ENCODE measurements at regions not wholly inside any gene's neighbourhood (a gene's known extent, or its start where the extent isn't known, plus 50 kb on each side); places are given as distances from the start of the nearest gene placed in this dataset.

DNA sequence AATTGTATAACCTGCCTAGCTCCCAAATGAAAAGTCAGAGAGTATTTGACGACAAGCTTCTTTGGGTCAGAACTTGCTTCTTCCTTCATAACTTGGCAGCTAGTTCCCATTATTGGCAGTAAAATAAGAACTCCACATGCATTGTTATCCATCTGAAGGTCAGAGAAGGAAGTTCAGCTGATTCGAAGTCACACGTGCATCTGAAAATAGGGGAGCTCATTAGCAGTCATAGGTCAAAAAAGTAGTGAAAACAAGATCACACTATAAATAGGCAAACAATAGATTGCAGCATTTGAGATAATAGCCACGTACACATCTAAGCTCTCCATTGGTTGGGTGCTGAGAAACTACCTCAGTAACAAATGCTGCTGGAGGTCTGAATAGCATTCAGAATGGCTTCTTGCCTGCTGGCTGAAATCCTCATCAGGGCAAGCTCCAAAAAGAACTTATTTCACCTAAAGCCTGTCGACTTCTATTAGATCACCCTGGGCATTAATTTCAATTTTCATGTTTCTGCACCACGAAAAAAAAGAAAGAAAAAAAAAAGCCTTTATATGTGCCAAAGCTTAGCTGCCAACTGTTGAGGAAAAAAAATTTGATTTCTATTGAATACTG lies 1492.9 kb upstream of the CELF4 start:
- no peak for DNase-seq

DNA sequence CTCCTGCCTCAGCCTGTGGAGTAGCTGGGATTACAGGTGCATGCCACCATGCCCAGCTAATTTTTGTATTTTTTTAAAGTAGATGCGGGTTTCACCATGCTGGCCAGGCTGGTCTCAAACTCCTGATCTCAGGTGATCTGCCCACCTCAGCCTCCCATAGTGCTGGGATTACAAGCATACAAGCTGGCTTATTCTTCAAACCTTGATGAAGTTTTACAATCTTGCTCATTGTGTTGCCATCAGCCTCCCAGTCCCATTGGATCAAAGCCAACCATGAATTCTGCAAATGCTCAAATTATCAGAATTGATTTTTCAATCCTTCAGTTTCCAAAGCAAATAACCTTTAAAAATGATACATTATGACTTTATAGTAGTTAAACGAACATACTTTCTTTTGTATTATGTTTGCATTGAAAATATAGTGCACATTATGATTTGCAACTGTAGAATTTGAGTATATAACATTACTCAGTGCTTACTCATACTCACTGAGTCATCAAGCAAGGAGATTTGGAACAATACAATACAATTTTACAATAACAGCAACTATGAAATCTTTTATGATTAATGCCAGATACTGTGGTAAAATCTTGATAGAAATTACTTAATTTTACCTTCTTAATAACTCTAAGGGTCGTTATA lies 1491.9 kb upstream of the CELF4 start:
- no peak for DNase-seq

- DNase-seq, result no peak
These were observed 1488.0 kb upstream of the CELF4 start for GRCh38 chr18:39053571-39053970.

GRCh38 chr18:39051013-39051412 lies 1485.4 kb upstream of the CELF4 start:
- DNase-seq, result no peak

DNA sequence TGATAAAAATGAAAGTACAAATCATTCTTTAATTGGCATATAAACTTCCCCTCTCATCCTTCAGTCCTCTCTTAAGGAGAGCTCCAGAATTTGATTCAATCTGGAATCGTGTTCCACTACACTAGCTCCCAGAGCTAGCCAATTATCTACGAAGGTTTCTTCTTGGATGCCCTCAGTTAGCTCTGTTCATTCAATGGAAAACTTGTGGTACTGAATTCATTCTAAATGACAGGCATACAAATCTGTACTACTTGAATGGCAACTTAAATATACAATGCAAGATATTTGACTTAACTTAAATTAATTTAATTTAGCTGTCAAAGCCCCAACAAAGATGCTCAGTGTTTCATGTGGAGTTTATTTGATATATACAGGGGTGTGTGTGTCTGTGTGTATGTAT lies 1474.2 kb upstream of the CELF4 start:
- DNase-seq, result no peak

- no peak for DNase-seq
These were observed 1472.3 kb upstream of the CELF4 start for GRCh38 chr18:39037925-39038324.

DNA sequence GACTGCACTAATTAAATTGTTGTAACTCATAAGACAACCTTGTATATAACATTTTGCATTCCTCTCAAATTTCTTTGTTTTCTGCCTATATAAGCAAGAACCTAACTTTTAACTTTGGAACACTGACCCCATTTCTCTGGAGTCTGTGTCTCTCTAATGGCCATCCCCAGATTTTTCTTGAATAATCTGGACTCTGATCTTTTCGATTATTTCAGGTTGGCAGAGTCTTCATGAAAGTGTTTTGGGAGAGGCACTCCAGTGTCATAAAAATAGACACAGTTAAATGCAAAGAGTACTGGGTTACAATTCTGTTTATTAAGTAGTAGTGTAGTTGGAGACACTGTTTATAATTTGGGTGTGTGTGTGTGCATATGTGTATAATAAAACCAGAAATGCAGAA lies 1467.7 kb upstream of the CELF4 start:
- DNase-seq, result no peak

DNA sequence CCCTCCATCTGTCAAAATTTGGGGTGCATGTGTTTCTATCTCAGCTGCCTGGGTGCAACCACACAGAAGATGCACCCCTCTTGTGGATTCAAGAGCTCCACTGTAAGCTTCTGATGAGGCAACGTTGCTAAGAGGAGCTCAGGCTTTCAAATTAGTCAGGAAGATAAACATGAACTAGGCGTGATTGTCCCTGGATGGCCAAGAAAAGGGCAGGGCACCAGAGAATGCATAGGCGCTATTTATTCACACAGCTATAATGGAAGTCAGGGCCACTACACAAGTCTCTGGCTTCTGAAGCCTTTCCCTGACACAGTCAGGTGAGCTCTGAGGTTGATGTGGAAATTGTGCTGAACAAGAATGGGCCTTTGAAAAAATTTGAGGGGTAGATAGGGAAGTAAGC lies 1466.0 kb upstream of the CELF4 start:
- no peak for DNase-seq

GRCh38 chr18:39030124-39030655 lies 1464.6 kb upstream of the CELF4 start:
- no peak for DNase-seq

DNA sequence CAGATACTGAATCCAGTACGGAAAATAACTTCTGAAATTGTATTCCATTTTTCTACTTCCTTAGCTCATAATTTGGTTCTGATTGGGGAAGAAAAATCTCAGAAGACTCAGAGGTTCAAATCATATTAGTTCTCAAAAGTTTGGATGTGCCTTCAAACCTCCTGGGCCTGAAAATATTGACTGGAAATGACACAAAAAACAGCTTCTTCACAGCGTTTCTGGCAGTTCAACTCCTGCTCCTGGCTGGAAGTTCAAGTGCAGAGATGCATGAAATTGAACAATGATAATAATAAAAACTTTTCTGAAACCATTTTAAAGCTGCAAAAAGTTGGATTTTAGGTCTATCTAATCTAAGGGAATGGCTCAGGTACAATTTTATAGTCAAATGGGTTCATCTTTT lies 1459.9 kb upstream of the CELF4 start:
- no peak for DNase-seq

- DNase-seq, result no peak
These were observed 1454.4 kb upstream of the CELF4 start for GRCh38 chr18:39019989-39020388.

- DNase-seq, result no peak
These were observed 1441.7 kb upstream of the CELF4 start for GRCh38 chr18:39007031-39007902.

DNA sequence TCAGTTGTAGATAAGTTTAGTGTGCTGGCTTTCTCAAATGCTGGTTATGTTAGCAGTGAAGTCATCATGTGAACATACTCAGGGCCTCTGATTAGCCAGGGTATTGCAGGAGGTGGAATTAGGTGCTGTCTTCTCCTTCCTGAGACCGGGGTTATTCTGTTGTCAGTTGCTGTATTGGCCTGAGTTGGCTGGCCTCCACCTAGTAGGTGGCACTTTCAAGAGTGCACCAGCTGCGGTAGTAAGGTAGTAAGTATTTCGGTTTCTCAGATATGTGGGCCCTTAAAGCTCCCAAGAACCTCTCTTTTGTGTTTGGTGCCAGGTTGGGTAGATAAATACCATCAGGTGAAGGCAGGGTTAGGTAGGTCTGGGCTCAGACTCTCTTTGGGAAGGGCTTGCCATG lies 1430.5 kb upstream of the CELF4 start:
- no peak for DNase-seq

- no peak for DNase-seq
These were observed 1427.7 kb upstream of the CELF4 start for GRCh38 chr18:38993342-38993741.

DNA sequence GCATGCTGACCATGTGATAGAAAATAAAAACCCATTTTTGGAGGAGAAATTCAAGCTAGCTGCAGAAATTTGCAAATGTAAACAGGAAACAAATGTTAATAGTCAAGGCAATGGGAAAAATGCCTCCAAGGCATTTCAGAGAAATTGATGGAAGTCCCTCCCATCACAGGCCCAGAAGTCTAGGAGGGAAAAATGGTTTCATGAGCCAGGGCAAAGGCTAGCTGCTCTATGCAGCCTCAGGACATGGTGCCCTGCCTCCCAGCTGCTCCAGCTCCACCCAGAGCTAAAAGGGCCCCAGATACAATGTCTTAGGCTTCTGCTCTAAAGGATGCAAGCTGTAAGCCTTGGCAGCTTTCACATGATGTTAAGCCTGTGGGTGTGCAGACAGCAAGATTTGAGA lies 1419.4 kb upstream of the CELF4 start:
- no peak for DNase-seq

GRCh38 chr18:38982072-38982471 lies 1416.5 kb upstream of the CELF4 start:
- DNase-seq, result no peak

- no peak for DNase-seq
These were observed 1415.8 kb upstream of the CELF4 start for GRCh38 chr18:38981389-38981788.

- no peak for DNase-seq
These were observed 1414.8 kb upstream of the CELF4 start for GRCh38 chr18:38980420-38980819.

- DNase-seq, result no peak
These were observed 1407.0 kb upstream of the CELF4 start for GRCh38 chr18:38972571-38972970.

GRCh38 chr18:38971881-38972280 lies 1406.3 kb upstream of the CELF4 start:
- DNase-seq, result no peak

GRCh38 chr18:38966841-38967240 lies 1401.2 kb upstream of the CELF4 start:
- DNase-seq, result no peak

DNA sequence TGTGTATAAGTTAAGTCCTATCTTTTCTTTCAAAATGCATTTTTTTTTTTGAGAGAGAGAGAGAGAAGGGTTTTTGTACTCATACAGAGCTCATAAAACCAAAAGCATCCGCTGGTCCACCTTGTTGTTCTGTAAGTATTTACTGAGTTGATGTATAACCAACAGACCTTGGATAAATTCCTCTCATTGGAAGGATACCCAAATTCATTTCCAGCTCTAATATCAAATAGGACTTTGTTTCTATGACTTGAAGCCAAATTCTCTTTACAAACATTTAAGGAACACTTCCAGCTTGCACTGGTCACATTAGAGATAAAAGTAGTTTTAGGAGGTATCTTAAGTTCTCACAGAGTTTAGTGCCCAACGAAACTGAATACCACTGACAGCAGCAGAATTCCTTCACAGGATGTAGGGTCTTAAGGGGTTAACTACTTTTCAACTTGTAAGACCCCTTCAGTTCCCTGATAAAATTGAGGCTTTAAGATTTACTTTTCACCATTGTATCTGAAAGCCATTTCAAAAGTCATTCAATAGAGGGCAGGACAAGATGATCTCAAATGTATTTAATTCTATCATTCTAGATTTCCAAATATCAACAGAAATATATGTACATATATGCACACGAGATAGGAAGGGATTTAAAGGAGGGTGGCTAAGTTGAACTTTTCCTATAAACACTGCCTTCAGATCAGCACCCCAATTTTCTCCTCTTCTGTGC lies 1398.5 kb upstream of the CELF4 start:
- DNase-seq, result no peak

DNA sequence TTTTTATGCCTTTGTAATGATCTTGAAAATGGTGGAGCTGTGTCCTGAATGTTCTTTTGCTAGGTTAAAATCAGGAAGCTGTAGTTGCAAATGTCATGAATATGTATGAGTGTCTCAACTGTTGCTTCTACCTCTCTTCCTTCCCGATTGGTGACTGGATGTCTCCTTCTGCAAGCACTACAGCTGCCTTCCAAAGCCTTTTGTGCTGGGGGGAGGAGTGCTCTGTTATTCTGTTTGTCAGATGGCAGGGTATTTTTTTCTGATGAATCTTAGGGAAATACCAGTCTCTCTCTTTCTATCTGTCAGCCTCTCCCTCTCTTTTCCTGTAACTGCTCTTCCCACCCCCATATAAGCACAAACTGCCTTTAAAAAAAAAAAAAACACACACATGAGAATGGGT lies 1396.3 kb upstream of the CELF4 start:
- no peak for DNase-seq
